GM21619 (cell line): ENCODE measurements at regions not wholly inside any gene's neighbourhood (a gene's known extent, or its start where the extent isn't known, plus 50 kb on each side); places are given as distances from the start of the nearest gene placed in this dataset.

Source experiments
- ATAC-seq: cut with Tn5 transposase; IDR thresholded peaks from one replicate; pipeline ENCODE4 v1.9.1; 2021; ENCODE audit not compliant: unreplicated experiment

GRCh38 chr1:181423301-181423918 lies 59.9 kb upstream of the CACNA1E start:
- no peak for ATAC-seq

- peak; percentile 55 for ATAC-seq
Observed at GRCh38 chr1:181424786-181425403, 58.4 kb upstream of the CACNA1E start.

- ATAC-seq, result no peak
Observed at GRCh38 chr1:181425566-181425965, 57.8 kb upstream of the CACNA1E start.

- peak; percentile 37 for ATAC-seq
Observed at GRCh38 chr1:181429462-181429861, 53.9 kb upstream of the CACNA1E start.

GRCh38 chr1:181430015-181430885 lies 53.1 kb upstream of the CACNA1E start:
- peak; percentile 74 for ATAC-seq
